NAMALWA (cell line): ENCODE measurements at regions not wholly inside any gene's neighbourhood (a gene's known extent, or its start where the extent isn't known, plus 50 kb on each side); places are given as distances from the start of the nearest gene placed in this dataset.
"Not testable (repeated sequence)": the region's sequence is repeated elsewhere in the genome, so short reads cannot be mapped to it uniquely, and the experiment has no call there.

ENCODE experiments used
- DNase-seq: peaks from one replicate; pipeline ENCODE4 v3.0.0-alpha.2; 2015; ENCODE audit warnings: low spot score

DNA sequence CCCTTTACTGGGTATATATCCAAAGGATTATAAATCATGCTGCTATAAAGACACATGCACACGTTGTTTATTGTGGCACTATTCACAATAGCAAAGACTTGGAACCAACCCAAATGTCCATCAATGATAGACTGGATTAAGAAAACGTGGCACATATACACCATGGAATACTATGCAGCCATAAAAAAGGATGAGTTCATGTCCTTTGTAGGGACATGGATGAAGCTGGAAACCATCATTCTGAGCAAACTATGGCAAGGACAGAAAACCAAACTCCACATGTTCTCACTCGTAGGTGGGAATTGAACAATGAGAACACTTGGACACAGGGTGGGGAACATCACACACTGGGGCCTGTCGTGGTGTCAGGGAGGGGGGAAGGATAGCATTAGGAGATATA, 59.2 kb downstream of the CXorf49B start:
- not testable (repeated sequence) for DNase-seq

DNA sequence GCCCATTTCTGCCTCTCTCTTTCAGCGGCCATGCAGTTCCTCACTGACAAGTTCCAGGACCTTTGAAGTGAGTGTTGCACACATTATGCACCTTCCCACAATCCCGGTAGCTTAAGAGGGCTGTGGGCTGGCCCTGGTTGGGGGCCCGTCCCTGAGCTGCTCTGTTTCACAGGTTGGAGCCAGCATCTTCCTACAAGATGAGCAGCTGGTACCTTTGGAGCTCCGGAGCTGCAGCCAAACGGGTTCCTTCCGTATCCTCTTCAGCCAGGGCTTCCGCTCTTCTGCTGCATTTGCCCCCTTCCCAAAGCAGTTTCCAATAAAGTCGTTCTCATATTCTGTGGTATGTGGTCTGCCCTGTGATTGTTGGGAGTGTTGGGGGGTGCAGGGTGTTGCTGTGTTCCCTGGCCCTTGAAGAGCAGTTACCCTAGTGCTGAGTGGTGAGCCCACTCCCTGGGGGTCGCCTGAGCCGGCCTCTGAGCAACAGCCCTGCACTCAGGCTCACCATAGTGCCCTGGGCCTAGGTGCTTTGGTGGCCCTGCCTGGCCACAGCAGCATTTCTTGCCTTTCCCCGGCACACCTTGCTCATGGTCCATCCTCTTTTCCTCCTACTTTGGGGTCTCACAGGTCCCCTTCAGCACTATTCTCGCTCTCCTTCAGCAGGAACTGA, 60.4 kb downstream of the CXorf49B start:
- DNase-seq = no peak

- DNase-seq = no peak
These were observed 64.9 kb downstream of the CXorf49B start for GRCh38 chrX:71828086-71828485.

DNA sequence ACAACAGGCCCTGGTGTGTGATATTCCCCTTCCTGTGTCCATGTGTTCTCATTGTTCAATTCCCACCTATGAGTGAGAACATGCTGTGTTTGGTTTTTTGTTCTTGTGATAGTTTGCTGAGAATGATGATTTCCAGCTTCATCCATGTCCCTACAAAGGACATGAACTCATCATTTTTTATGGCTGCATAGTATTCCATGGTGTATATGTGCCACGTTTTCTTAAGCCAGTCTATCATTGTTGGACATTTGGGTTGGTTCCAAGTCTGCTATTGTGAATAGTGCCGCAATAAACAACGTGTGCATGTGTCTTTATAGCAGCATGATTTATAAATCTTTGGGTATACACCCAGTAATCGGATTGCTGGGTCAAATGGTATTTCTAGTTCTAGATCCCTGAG, 72.6 kb upstream of the NHSL2 start:
- DNase-seq = not testable (repeated sequence)

GRCh38 chrX:71846429-71846828, 64.2 kb upstream of the NHSL2 start:
- no peak for DNase-seq

- DNase-seq = no peak
These were observed 58.5 kb upstream of the NHSL2 start for GRCh38 chrX:71852182-71852581.

- peak; percentile 49 for DNase-seq
These were observed 51.0 kb upstream of the NHSL2 start for GRCh38 chrX:71859637-71860036.
